Stimulated activated CD8-positive, alpha-beta memory T cell treated with anti-CD3 and anti-CD28 coated beads, Interleukin-12 subunit alpha, Interleukin-12 subunit beta, amount 100 ng/mL, for 24 hours (primary cell): ENCODE measurements at regions not wholly inside any gene's neighbourhood (a gene's known extent, or its start where the extent isn't known, plus 50 kb on each side); places are given as distances from the start of the nearest gene placed in this dataset.

Experiments
- DNase-seq: peaks from one replicate; pipeline ENCODE4 v3.0.0-alpha.2; 2020; ENCODE audit errors: extremely low read depth

DNA sequence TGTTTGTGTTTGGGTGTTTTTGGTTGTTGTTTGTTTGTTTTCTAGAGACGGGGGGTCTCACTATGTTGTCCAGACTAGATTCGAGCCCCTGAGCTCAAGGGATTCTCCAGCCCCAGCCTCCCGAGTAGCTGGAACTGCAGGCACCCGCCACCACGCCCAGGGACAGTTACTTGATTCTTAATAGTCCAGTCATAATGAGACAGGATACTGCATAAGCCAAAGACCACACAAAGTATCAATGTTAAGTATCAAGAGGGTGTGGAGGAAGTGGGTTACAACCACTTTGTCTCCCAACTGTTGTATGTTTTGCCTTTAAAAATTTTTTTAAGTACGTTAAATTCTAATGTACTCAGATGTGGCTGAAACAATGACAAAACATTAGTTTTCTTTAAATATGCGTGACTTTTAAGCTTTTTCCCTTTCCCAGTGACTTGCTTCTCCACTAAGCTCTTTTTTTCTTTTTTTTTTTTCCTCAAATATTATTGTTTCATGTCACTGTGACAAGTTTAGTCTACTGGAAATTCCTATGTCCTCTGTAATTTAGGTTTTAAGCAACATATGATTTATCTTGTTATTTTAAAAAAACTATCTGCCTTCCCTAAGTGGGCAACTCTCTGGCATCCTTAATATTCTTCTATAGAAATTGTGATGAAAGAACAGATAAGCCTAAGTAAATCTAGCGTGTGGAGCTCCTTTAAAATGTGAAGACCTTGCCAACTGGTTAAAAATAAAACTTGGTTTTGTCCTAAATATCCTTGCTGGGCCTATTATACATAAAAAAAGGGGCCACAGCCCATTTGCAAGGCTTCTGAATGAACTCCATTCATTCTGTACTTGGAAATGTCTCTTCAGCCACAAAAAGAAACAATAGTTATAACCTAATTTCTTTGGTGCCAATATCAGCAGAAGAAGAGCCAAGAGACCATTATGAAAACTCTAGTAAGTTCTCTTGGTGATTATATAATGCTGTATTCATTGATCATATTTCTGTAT, 56.2 kb upstream of the DPH5 start:
- peak; percentile 3 for DNase-seq

DNA sequence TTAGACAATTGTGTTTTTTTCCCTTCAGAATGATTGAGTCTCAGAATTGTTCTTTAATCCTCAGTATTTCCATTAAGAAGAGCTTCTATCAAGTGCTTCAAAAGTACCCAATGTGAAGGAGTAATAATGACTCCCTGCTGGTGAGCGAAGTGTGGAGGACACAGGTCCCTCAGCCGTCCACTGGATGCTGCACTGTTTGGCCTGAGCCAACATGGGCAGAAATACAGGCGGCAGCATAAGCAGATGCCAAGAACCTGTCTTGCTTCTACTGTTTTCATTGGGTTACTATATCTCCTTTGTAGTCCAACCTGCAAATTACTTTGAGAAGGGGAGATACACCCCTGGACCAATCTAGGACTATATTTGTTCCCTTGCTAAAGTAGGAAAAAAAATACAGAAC, 55.3 kb upstream of the DPH5 start:
- DNase-seq: no peak

DNA sequence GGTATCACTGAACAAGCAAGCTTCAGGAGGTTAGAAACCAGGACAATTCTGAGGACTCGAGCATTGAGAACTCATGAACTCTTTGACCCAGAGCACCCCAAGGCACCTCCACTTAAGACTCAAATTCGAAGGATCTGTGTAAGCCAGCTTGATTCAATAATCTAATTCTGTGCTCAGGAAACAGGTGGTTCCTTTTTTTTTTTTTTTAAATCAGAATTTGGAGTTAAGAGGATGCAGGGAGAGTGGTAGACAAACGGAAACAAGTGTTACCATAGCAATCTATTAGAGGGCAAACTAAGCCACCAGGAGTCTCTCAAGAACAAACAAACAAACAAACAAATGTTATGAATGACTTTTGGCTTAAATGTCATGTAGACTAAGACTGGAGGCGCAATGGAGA, 53.8 kb upstream of the DPH5 start:
- no peak for DNase-seq

DNA sequence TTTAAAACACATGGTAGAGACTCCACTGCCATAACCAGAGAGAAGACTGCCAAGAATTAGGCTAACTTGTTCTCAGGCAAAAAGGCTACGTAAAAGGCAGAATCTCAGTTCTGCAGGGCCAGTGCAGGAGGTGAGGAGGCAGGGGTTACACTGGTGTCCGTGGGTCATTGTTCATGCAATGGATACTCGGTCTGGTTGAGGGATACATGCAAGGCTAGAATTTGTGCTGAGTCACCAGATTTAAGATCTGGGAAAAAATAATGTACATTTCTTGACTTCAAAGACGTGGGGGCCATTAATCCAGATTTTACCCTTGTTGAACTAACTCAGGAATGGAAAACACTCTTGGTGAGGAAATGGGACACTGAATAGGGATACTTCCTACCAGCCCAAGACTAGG, 52.3 kb upstream of the DPH5 start:
- no peak for DNase-seq

DNA sequence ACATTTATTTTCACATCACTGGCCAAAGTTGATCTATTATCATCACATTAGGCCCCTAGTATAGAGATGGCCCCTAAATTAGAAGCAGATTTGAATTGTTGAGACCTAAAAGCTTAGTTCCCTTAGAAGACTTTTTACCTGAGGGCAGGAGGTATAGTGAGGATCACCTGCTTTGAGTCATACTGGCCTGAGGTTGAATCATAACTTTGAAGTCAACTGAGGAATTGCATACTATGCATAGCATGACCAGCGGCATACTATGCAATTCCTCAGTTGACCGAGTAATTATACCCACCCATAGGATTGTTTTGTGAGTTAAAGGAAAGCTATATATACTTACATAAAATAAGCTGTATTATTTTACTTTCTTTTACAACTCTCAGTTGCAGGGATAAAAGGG, 50.3 kb upstream of the DPH5 start:
- DNase-seq: no peak
